ENCODE measurements at regions not wholly inside any gene's neighbourhood (a gene's known extent, or its start where the extent isn't known, plus 50 kb on each side); places are given as distances from the start of the nearest gene placed in this dataset.

- Histone ChIP-seq H4K20me1 (ENCODE audit: insufficient read depth, low read length) (no peaks in the 10 kb centered on the region), H3K36me3 (ENCODE audit: insufficient read depth, low read length) (no peaks in the 10 kb centered on the region), H3K4me2 (ENCODE audit: insufficient read depth, low read length) (no peak overlapping the region), H3K9me3 (ENCODE audit: low read depth, low read length) (peaks cover 2% of the 10 kb centered on the region), H3K4me1 (ENCODE audit: insufficient read depth, low read length) (no peaks in the 10 kb centered on the region), H3K27me3 (ENCODE audit: insufficient read depth, low read length) (no peaks in the 10 kb centered on the region), H2AFZ (ENCODE audit: low read length) (no peak overlapping the region), H3K79me2 (ENCODE audit: insufficient read depth, low read length) (no peaks in the 10 kb centered on the region), H3K4me3 (ENCODE audit: insufficient read depth, low read length) (no peak overlapping the region), H3K27ac (ENCODE audit: low read depth, low read length) (no peak overlapping the region)
- no peak for DNase-seq (ENCODE audit: insufficient read length, low spot score, missing footprints)
- TF ChIP-seq, protein P1, sequence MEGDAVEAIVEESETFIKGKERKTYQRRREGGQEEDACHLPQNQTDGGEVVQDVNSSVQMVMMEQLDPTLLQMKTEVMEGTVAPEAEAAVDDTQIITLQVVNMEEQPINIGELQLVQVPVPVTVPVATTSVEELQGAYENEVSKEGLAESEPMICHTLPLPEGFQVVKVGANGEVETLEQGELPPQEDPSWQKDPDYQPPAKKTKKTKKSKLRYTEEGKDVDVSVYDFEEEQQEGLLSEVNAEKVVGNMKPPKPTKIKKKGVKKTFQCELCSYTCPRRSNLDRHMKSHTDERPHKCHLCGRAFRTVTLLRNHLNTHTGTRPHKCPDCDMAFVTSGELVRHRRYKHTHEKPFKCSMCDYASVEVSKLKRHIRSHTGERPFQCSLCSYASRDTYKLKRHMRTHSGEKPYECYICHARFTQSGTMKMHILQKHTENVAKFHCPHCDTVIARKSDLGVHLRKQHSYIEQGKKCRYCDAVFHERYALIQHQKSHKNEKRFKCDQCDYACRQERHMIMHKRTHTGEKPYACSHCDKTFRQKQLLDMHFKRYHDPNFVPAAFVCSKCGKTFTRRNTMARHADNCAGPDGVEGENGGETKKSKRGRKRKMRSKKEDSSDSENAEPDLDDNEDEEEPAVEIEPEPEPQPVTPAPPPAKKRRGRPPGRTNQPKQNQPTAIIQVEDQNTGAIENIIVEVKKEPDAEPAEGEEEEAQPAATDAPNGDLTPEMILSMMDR (IDR thresholded peaks at IDR 0.05; ENCODE audit: extremely low read depth, low read depth, low read length), result no peak
These were observed 342.6 kb upstream of the CDH6 start for GRCh38 chr5:30850866-30851265.

DNA sequence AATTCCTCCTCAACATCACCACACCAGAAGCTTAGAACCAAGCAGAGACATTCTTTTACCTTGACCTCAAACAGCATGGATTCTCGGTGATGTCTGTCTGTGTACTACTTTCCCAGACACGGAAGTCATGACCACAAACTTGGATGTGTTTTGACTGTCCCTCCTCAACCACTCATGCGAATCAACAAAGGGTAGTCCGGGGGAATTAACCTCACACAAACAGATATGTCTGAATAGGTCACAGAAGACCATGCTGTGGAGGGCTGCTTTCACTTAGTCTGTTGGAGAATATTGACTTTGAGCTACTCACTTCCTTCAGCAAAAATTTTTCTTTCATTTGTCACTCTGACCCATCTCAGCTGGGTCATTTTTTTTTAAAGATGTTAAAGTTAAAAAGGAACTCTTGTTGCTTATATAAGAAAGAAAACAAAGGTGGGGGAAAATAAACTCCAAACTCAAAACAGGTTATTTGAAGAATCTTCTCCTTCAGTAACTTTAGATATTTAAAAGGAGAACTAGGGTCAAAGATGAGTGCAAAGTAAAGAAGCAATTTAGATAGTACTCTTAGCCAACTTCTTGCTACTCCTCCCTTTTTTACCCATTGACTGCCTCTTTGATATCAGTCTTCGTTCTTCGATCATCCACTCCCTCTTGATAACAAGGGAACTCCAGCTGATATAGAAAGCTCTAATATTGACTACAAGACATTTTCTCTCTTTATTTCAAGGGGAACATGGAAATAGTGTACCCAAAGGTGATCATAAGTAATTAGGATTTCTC lies 343.4 kb upstream of the CDH6 start:
- Histone ChIP-seq H3K4me3 (ENCODE audit: insufficient read depth, low read length) (no peak overlapping the region), H3K36me3 (ENCODE audit: insufficient read depth, low read length) (no peaks in the 10 kb centered on the region), H3K4me1 (ENCODE audit: insufficient read depth, low read length) (no peaks in the 10 kb centered on the region), H3K4me2 (ENCODE audit: insufficient read depth, low read length) (no peak overlapping the region), H3K9me3 (ENCODE audit: low read depth, low read length) (peaks cover 2% of the 10 kb centered on the region), H3K27me3 (ENCODE audit: insufficient read depth, low read length) (no peaks in the 10 kb centered on the region), H3K27ac (ENCODE audit: low read depth, low read length) (no peak overlapping the region), H4K20me1 (ENCODE audit: insufficient read depth, low read length) (no peaks in the 10 kb centered on the region), H3K79me2 (ENCODE audit: insufficient read depth, low read length) (no peaks in the 10 kb centered on the region), H2AFZ (ENCODE audit: low read length) (no peak overlapping the region)
- TF ChIP-seq, protein P1 (IDR thresholded peaks at IDR 0.05; ENCODE audit: extremely low read depth, low read depth, low read length), result no peak
- no peak for DNase-seq (ENCODE audit: insufficient read length, low spot score, missing footprints)

GRCh38 chr5:30846171-30846570 lies 347.3 kb upstream of the CDH6 start:
- no peak overlapping the region for H3K4me3 ChIP-seq (ENCODE audit: insufficient read depth, low read length)
- no peaks in the 10 kb centered on the region for H3K79me2 ChIP-seq (ENCODE audit: insufficient read depth, low read length)
- DNase-seq (ENCODE audit: insufficient read length, low spot score, missing footprints), result no peak
- no peak overlapping the region for H3K4me2 ChIP-seq (ENCODE audit: insufficient read depth, low read length)
- TF ChIP-seq, protein P1 (IDR thresholded peaks at IDR 0.05; ENCODE audit: extremely low read depth, low read depth, low read length), result no peak
- no peaks in the 10 kb centered on the region for H3K27me3 ChIP-seq (ENCODE audit: insufficient read depth, low read length)
- no peaks in the 10 kb centered on the region for H3K4me1 ChIP-seq (ENCODE audit: insufficient read depth, low read length)
- H2AFZ ChIP-seq (ENCODE audit: low read length), result no peak overlapping the region
- no peaks in the 10 kb centered on the region for H3K36me3 ChIP-seq (ENCODE audit: insufficient read depth, low read length)
- no peaks in the 10 kb centered on the region for H3K9me3 ChIP-seq (ENCODE audit: low read depth, low read length)
- no peak overlapping the region for H3K27ac ChIP-seq (ENCODE audit: low read depth, low read length)
- no peaks in the 10 kb centered on the region for H4K20me1 ChIP-seq (ENCODE audit: insufficient read depth, low read length)

DNA sequence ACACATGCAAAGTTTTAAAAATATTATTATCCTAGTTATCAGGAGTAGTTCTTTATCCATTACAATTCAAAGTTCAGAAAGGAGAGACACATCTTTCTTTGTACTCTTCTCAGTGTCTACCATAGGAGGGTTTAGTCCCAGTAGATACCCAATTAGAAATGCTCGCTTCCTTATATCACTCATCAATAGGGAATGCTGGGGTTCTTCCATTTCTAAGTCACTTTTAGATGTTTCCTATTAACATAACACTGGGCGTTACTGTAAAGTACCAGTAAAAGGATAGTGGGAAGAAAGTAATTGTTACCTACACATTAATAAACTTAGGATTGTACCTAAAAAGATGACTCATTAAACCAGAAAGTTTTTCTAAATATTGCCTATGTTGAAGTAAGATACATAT lies 348.3 kb upstream of the CDH6 start:
- H3K4me2 ChIP-seq (ENCODE audit: insufficient read depth, low read length), result no peak overlapping the region

More for the DNA sequence above, 348.3 kb upstream of the CDH6 start:
- Histone ChIP-seq H3K27me3 (ENCODE audit: insufficient read depth, low read length) (no peaks in the 10 kb centered on the region), H3K4me1 (ENCODE audit: insufficient read depth, low read length) (no peaks in the 10 kb centered on the region), H3K36me3 (ENCODE audit: insufficient read depth, low read length) (no peaks in the 10 kb centered on the region), H3K27ac (ENCODE audit: low read depth, low read length) (no peak overlapping the region), H2AFZ (ENCODE audit: low read length) (no peak overlapping the region), H3K79me2 (ENCODE audit: insufficient read depth, low read length) (no peaks in the 10 kb centered on the region), H3K9me3 (ENCODE audit: low read depth, low read length) (no peaks in the 10 kb centered on the region), H4K20me1 (ENCODE audit: insufficient read depth, low read length) (no peaks in the 10 kb centered on the region), H3K4me3 (ENCODE audit: insufficient read depth, low read length) (no peak overlapping the region)
- no peak for DNase-seq (ENCODE audit: insufficient read length, low spot score, missing footprints)
- TF ChIP-seq, protein P1 (IDR thresholded peaks at IDR 0.05; ENCODE audit: extremely low read depth, low read depth, low read length), result no peak

All from osteoblast (primary cell).